HG02870 (cell line): ENCODE measurements at regions not wholly inside any gene's neighbourhood (a gene's known extent, or its start where the extent isn't known, plus 50 kb on each side); places are given as distances from the start of the nearest gene placed in this dataset.
A peak's percentile ranks its signal among the peaks of the same experiment; 100 is the strongest.

Source experiments
- ATAC-seq: cut with Tn5 transposase; IDR thresholded peaks from one replicate; pipeline ENCODE4 v1.9.1; 2021; ENCODE audit warnings: mild to moderate bottlenecking, moderate library complexity; ENCODE audit not compliant: unreplicated experiment

GRCh38 chr6:95071464-95071863 lies 505.9 kb upstream of the MANEA start:
- no peak for ATAC-seq

DNA sequence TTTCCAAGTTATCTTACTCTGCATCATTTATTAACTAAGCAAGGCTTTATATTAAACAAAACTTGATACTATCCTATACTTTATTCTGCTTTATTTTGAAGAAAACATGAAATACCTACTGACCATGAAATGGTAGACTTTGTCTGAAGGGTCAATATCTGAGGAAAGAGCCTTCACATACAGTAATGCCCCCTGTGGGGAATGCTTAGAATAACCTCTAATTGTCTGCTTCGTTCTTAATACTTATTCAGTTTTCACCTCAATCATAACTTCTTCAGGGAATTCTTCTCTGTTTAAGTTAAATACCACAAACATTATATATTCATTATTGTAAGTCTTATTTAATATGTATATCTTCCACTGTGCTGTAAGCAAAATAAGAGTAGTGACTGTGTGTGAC lies 498.9 kb upstream of the MANEA start:
- ATAC-seq = no peak

DNA sequence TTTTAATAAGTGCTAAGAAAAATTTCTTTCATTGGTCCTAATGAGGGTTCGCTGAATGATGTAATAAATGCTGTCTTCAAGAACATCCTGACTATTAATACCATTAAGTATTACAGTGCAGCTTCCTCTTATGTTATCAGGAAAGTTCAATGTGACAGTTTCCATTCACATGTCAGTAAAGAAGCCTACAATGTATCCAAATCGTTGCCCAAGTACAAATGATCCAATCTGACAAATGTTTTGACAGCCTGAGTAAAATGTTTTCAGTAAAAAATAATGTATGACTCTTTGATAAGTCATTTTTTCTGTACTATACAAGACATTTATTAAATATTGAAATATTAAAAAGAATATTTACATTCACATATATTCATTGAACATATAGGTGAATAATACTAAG lies 496.1 kb upstream of the MANEA start:
- ATAC-seq = no peak

DNA sequence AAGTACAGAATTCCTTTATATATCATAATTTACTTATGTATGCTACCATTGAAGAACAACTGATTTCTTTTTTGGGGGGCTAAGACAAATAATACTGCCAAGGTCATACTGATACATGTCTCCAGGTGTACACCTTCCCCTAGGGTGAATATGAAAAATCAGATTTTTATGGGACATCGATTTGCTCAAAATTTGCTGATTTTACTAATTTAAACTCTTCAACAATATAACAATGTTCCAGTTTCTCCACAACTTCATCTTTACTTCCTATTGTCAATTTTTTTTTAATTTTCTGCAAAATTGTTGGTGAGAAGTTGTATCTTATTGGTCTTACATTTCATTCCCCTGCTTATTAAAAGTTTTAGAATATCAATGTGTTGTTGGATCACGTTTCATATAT lies 495.4 kb upstream of the MANEA start:
- ATAC-seq = no peak

- no peak for ATAC-seq
Observed at GRCh38 chr6:95083506-95083905, 493.8 kb upstream of the MANEA start.

DNA sequence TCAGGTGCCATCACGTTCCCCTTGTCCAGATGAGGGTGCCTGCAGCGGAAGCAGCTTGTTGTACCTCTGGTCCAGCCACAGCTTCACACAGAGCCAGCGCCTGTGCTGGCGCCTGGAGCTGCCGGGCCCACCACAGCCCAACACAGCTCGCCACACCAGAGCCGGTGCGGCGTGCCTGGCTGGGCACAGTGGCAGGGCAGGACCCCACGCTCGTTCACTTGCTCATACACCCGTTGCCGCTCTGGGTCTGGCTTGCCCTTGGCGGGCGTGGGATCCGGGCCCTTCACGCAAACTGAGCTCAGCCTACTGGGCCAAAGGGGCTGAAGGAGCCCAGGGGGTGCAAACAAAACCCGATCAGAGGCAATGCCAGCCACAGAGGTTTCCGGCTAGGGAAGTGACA lies 492.5 kb upstream of the MANEA start:
- no peak for ATAC-seq

GRCh38 chr6:95087394-95088097 lies 489.8 kb upstream of the MANEA start:
- no peak for ATAC-seq

GRCh38 chr6:95091823-95092436 lies 485.4 kb upstream of the MANEA start:
- peak; percentile 90 for ATAC-seq

DNA sequence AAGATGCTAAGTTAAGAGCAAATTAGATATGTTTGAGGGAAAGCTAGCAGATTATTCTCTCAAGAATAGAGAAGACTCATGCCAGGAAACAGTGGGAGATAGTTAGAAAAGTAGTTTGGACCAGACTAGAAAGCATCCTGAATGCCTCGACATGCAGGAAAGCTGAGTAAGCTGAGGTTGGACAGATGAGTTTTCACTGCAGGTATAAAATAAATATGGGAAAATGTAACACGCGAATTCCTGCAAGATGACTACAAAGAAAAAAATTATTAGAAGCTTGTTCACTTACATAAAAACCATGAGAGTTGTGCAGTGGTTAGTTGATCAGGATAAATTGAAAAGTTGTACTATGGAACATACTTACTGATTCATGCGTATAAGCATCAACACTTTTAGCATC lies 484.2 kb upstream of the MANEA start:
- ATAC-seq = no peak

- ATAC-seq = no peak
Observed at GRCh38 chr6:95094751-95095663, 482.3 kb upstream of the MANEA start.

- ATAC-seq = no peak
Observed at GRCh38 chr6:95095855-95096254, 481.5 kb upstream of the MANEA start.

- no peak for ATAC-seq
Observed at GRCh38 chr6:95099410-95099809, 477.9 kb upstream of the MANEA start.

GRCh38 chr6:95109212-95109611 lies 468.1 kb upstream of the MANEA start:
- ATAC-seq = no peak

DNA sequence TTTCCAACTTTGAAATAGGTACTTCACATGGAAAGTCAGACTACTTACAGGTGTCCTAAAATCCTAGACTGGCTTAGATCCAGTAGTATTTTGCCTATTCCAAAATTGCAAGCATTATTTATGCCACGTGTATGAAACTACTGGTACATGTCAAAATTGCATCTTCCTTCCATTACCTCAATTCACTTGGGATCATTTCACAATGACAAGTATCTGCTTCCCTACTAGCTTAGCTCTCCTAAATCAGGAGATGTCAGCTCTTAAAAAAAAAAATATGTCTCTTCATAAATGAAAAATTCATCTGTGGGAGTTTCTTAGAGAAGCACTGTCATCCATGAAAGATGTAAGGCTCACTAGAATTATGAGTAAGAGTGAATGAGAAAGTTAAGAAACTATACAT lies 466.6 kb upstream of the MANEA start:
- no peak for ATAC-seq

- ATAC-seq = no peak
Observed at GRCh38 chr6:95117236-95117635, 460.1 kb upstream of the MANEA start.

- ATAC-seq = no peak
Observed at GRCh38 chr6:95119927-95120326, 457.4 kb upstream of the MANEA start.

- ATAC-seq = no peak
Observed at GRCh38 chr6:95120984-95121383, 456.4 kb upstream of the MANEA start.

DNA sequence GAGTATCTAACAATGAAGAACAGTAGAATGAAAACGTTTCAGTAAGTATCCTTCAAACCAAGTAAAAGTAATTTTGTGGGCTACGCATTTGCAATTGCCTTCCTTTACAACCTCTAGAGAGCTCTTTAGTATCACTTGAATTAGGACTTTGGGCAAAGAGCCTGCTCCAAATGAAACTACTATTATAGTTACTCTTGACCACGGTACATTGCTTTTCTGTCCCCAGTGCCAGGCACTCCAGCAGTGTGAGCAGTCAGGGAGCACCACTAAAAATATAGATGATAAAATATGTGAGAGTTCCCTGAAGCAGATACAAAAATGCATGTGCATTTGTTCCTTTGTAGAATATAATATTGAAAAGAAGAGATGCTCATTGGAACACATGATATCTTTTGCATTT lies 450.1 kb upstream of the MANEA start:
- ATAC-seq = no peak

GRCh38 chr6:95128439-95128838 lies 448.9 kb upstream of the MANEA start:
- ATAC-seq = no peak

DNA sequence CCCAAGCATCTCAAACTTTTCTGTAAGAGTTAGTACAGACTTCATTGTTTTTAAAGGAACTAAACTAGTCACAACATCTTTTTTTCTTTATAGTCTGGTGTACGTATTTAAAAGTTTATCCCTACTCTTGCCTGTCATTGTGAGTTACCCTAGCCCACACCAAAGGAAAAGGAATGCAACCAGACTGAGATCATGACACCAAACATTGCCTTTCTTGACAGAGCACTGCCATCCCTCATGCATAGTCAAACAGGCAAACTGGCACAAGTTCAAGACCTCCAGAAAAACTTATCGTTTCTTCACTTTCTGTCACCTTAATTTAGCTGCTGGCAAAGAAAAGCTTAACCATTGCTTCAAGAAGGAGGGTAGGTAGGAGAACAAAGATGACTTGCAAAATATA lies 448.4 kb upstream of the MANEA start:
- ATAC-seq = no peak

- no peak for ATAC-seq
Observed at GRCh38 chr6:95133578-95133977, 443.8 kb upstream of the MANEA start.

GRCh38 chr6:95135182-95135581 lies 442.2 kb upstream of the MANEA start:
- ATAC-seq = no peak
